ENCODE measurements at regions not wholly inside any gene's neighbourhood (a gene's known extent, or its start where the extent isn't known, plus 50 kb on each side); places are given as distances from the start of the nearest gene placed in this dataset.

GRCh38 chr5:66329078-66329477, 185.0 kb downstream of the SREK1 start:
- Mint-ChIP-seq H3K27me3 (ENCODE audit: low read depth) (peaks cover 34% of the 10 kb centered on the region), H3K4me3 (ENCODE audit: unreplicated experiment) (no peak overlapping the region), H3K27ac (ENCODE audit: unreplicated experiment) (no peak overlapping the region), H3K9me3 (ENCODE audit: low read depth) (peaks cover 4% of the 10 kb centered on the region), H3K4me1 (ENCODE audit: low read depth) (no peaks in the 10 kb centered on the region), H3K36me3 (ENCODE audit: low read depth) (peaks cover 3% of the 10 kb centered on the region)
- TF ChIP-seq CTCF (IDR thresholded peaks at IDR 0.05), result no peak
- DNase-seq (ENCODE audit: low spot score), result no peak

DNA sequence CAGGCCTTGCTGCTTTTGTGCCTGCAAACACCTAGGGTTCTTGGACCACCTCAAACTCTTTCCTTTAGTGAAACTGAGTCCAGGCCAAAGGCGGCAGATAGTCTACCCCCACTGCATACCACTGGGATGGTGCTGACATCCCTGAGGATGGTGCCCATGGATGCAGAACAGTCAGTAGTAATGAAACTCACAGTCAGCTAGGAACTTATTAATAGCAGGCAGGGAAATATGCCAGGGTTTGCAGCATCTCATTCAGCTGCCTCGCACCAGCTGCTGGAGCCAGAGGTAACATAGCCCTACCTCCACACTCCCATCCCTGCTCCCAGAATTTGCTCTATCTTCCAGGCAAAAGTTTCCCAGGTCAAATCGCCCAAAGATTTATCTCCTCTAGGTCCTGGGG, 189.1 kb downstream of the SREK1 start:
- H3K4me3 Mint-ChIP-seq (ENCODE audit: unreplicated experiment), result no peak overlapping the region
- no peaks in the 10 kb centered on the region for H3K4me1 Mint-ChIP-seq (ENCODE audit: low read depth)
- no peak for DNase-seq (ENCODE audit: low spot score)
- TF ChIP-seq CTCF (IDR thresholded peaks at IDR 0.05), result no peak
- H3K9me3 Mint-ChIP-seq (ENCODE audit: low read depth), result peaks cover 4% of the 10 kb centered on the region
- H3K36me3 Mint-ChIP-seq (ENCODE audit: low read depth), result peaks cover 3% of the 10 kb centered on the region
- H3K27me3 Mint-ChIP-seq (ENCODE audit: low read depth), result peaks cover 37% of the 10 kb centered on the region
- H3K27ac Mint-ChIP-seq (ENCODE audit: unreplicated experiment), result no peak overlapping the region

DNA sequence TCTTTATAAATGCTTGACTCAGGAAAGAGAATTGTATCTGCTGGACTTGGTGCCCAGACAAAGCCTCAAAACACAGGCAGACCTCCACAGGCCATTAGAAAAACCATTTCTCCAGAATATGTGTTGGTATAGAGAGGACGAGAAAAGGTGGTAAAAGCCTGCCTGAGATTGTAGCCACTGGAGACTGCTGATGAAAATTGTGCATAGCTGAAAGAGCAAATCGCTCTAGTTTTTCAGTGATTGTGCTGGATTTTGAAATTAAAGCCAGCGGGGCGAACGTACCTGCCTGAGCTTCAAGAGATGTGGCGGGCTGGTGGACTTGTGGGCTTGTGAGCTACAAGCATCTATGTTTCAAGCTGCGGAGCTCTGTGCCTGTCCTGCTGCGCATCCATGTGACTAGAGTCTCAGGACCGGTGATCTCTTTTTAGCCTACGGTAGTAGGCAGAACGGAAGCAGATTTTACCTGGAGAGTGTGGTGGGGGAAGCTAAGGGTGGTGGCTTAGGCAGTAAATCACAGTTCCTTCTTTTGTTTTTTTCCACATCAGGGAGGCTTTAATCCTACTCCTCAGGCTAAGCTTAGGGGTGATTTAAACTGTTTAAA, 193.6 kb downstream of the SREK1 start:
- peaks cover 35% of the 10 kb centered on the region for H3K27me3 Mint-ChIP-seq (ENCODE audit: low read depth)
- no peaks in the 10 kb centered on the region for H3K9me3 Mint-ChIP-seq (ENCODE audit: low read depth)
- H3K4me3 Mint-ChIP-seq (ENCODE audit: unreplicated experiment), result no peak overlapping the region
- no peak for DNase-seq (ENCODE audit: low spot score)
- H3K4me1 Mint-ChIP-seq (ENCODE audit: low read depth), result no peaks in the 10 kb centered on the region
- H3K36me3 Mint-ChIP-seq (ENCODE audit: low read depth), result no peaks in the 10 kb centered on the region
- H3K27ac Mint-ChIP-seq (ENCODE audit: unreplicated experiment), result no peak overlapping the region
- TF ChIP-seq CTCF (IDR thresholded peaks at IDR 0.05), result no peak

DNA sequence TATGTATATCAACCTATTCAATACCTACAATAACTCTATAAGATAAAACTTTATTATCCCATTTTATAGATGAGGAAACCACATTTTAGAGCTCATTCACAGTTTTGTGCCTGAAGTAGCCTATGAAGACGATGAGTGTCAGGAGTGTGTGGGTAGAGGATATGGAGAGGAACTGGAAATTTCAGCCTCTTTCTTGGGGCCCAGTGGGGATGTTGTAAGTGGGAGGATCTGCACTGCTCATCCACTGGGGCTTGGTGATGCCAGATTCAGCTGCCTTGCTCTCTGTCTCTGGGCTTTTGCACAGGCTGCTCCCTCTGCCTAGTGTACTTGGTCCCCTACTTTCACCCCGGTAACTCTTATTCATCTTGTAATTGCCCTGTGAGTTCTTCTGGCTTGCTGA, 194.7 kb downstream of the SREK1 start:
- Mint-ChIP-seq H3K9me3 (ENCODE audit: low read depth) (no peaks in the 10 kb centered on the region), H3K4me3 (ENCODE audit: unreplicated experiment) (no peak overlapping the region), H3K27ac (ENCODE audit: unreplicated experiment) (no peak overlapping the region), H3K36me3 (ENCODE audit: low read depth) (no peaks in the 10 kb centered on the region), H3K27me3 (ENCODE audit: low read depth) (peaks cover 33% of the 10 kb centered on the region), H3K4me1 (ENCODE audit: low read depth) (no peaks in the 10 kb centered on the region)
- DNase-seq (ENCODE audit: low spot score), result no peak
- no peak for TF ChIP-seq CTCF (IDR thresholded peaks at IDR 0.05)

DNA sequence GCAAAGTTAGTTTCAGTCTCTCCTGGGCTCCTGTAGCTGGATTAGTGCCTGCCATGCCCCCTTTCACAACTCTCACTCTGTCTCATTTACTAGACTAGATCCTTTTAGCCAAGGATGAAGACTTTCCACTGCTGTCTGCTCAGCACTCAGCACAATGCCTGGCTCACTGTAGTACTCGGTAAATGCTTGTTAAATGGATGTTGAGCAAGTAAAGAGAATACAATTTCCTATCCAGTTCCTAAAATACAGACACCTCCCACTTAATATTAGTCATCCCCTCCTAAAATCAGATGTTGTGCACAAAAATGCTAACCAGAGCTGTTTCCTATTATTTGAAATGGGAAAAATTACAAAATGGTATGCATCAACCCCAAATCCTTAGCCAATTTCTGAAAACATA, 195.8 kb downstream of the SREK1 start:
- Mint-ChIP-seq H3K4me3 (ENCODE audit: unreplicated experiment) (no peak overlapping the region), H3K36me3 (ENCODE audit: low read depth) (no peaks in the 10 kb centered on the region)
- DNase-seq (ENCODE audit: low spot score), result no peak

More for the DNA sequence above, 195.8 kb downstream of the SREK1 start:
- Mint-ChIP-seq H3K4me1 (ENCODE audit: low read depth) (no peaks in the 10 kb centered on the region), H3K27ac (ENCODE audit: unreplicated experiment) (no peak overlapping the region), H3K27me3 (ENCODE audit: low read depth) (peaks cover 28% of the 10 kb centered on the region), H3K9me3 (ENCODE audit: low read depth) (no peaks in the 10 kb centered on the region)
- no peak for TF ChIP-seq CTCF (IDR thresholded peaks at IDR 0.05)
